Panc1 (cell line): ENCODE measurements at regions not wholly inside any gene's neighbourhood (a gene's known extent, or its start where the extent isn't known, plus 50 kb on each side); places are given as distances from the start of the nearest gene placed in this dataset.

ENCODE experiments used
- ATAC-seq: fragments of 200-7000 bp; cut with Tn5 transposase; 2 replicates; pipeline ENCODE4 v1.9.1; 2020; ENCODE audit warnings: mild to moderate bottlenecking, moderate library complexity
- BruUV-seq: library from RNA; stranded (reverse); fragments of 400-500 nt; replicated peaks from 2 replicates; lab custom pipeline; 2021; lab: Mats Ljungman, UMichigan
- CTCF ChIA-PET: fragments of 300-600 bp; sonication (Branson Sonifier 250); formaldehyde crosslinking; loops from one replicate; lab custom pipeline; 2022; ENCODE audit warnings: antibody characterized with exemption; lab: Charles Lee
- POLR2A ChIA-PET: fragments of 300-600 bp; sonication (Branson Sonifier 250); formaldehyde crosslinking; loops from one replicate; lab custom pipeline; 2022; ENCODE audit warnings: antibody characterized with exemption; lab: Charles Lee
- DNase-seq: peaks from one replicate; pipeline ENCODE4 v3.0.0-alpha.2; 2010; ENCODE audit warnings: low read depth, low spot score
- H3K27ac ChIP-seq: 2 replicates; pipeline ENCODE4 v1.5.1; 2011; ENCODE audit warnings: mild to moderate bottlenecking, low read length, inconsistent platforms
- H3K27me3 ChIP-seq: fragments of 200-500 bp; sonication (Bioruptor generic); 2 replicates; pipeline ENCODE4 v1.6.0; 2014; ENCODE audit warnings: low read length, inconsistent platforms; ENCODE audit not compliant: control insufficient read depth, insufficient read depth
- H3K36me3 ChIP-seq: fragments of 200-500 bp; sonication (Bioruptor generic); 2 replicates; pipeline ENCODE4 v1.5.1; 2014; ENCODE audit warnings: inconsistent platforms, mild to moderate bottlenecking, low read length, moderate library complexity; ENCODE audit not compliant: control insufficient read depth, insufficient read depth
- H3K4me1 ChIP-seq: 2 replicates; pipeline ENCODE4 v1.5.1; 2011; ENCODE audit warnings: inconsistent platforms, mild to moderate bottlenecking, low read length, moderate library complexity; ENCODE audit not compliant: control insufficient read depth, insufficient read depth
- H3K4me3 ChIP-seq, 2 experiments: 2 replicates each; pipeline ENCODE4 v1.5.1; 2011 to 2012; ENCODE audit warnings: low read depth in 2 of 2, low read length in 2 of 2, mild to moderate bottlenecking in 2 of 2, inconsistent platforms in 1 of 2, moderate library complexity in 1 of 2
- H3K9me3 ChIP-seq: fragments of 200-500 bp; sonication (Bioruptor generic); 2 replicates; pipeline ENCODE4 v1.5.1; 2014; ENCODE audit warnings: low read depth, mild to moderate bottlenecking, inconsistent platforms, low read length, moderate library complexity; ENCODE audit not compliant: control insufficient read depth, insufficient read depth
- POLR2AphosphoS5 ChIP-seq: IDR thresholded peaks from 2 replicates; pipeline ENCODE4 v1.6.1; 2012; ENCODE audit warnings: mild to moderate bottlenecking, low read depth, low read length, moderate library complexity
- REST ChIP-seq, 2 experiments: IDR thresholded peaks; 2 replicates each; pipeline ENCODE4 v1.6.1; 2011 to 2012; ENCODE audit warnings: low read depth in 2 of 2, control low read depth in 1 of 2, low read length in 1 of 2, mild to moderate bottlenecking in 1 of 2, moderate library complexity in 1 of 2; ENCODE audit not compliant: insufficient read depth in 1 of 2
- TCF7L2 ChIP-seq: IDR thresholded peaks from 2 replicates; pipeline ENCODE4 v1.6.1; 2011; ENCODE audit warnings: mild to moderate bottlenecking, low read depth, low read length, inconsistent platforms
- in situ Hi-C: cut with HindIII; loops from 2 replicates; pipeline ENCODE4 v1.10.0; 2016; ENCODE audit warnings: low sequenced_read_pairs, low pct_unique_long_range_greater_than_20kb
- intact Hi-C: fragments of 100-400 bp; cut with micrococcal nuclease; formaldehyde crosslinking; loops from one replicate; pipeline ENCODE4 v1.10.0; 2022; ENCODE audit not compliant: unreplicated experiment
- TF ChIP-seq, protein P1 (sequence below): fragments of 450-650 bp; IDR thresholded peaks from 2 replicates; pipeline ENCODE4 v1.5.1; 2017; ENCODE audit warnings: mild to moderate bottlenecking

DNA sequence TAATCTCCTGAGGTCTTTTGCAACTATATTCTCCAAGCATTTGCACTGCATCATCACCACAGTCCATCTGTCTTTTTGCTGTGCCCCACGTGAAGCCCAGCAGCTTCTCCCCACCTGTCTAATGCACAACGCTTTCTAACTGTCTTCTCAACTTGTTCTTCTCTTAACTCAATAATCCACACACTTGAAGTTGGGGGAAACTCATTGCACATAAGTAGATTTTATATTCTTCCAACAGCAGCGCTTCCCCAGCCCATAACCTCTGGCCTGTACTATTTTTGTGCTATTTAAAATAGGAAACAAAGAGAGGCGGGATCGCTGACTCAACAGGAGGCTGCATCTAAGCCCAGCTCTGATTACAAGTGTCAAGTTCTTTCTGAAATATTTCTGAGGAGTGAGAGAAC, 226.7 kb downstream of the GXYLT1 start:
- Histone ChIP-seq H3K27me3 (peaks cover 4% of the 10 kb centered on the region; the same call in 1 of the 2 replicates), H3K27ac (no peak overlapping the region), H3K9me3 (no peaks in the 10 kb centered on the region), H3K4me1 (no peaks in the 10 kb centered on the region), H3K36me3 (no peaks in the 10 kb centered on the region), H3K4me3 (no peak overlapping the region)
- no TSS peak for BruUV-seq
- no peak for ATAC-seq
- intact Hi-C loops (no loop called here), in situ Hi-C loops (no loop called here)
- ChIA-PET POLR2A (no interaction called here), CTCF (no interaction called here)
- DNase-seq, result no peak
- TF ChIP-seq POLR2AphosphoS5 (no peak), TCF7L2 (no peak)
- TF ChIP-seq, protein P1, sequence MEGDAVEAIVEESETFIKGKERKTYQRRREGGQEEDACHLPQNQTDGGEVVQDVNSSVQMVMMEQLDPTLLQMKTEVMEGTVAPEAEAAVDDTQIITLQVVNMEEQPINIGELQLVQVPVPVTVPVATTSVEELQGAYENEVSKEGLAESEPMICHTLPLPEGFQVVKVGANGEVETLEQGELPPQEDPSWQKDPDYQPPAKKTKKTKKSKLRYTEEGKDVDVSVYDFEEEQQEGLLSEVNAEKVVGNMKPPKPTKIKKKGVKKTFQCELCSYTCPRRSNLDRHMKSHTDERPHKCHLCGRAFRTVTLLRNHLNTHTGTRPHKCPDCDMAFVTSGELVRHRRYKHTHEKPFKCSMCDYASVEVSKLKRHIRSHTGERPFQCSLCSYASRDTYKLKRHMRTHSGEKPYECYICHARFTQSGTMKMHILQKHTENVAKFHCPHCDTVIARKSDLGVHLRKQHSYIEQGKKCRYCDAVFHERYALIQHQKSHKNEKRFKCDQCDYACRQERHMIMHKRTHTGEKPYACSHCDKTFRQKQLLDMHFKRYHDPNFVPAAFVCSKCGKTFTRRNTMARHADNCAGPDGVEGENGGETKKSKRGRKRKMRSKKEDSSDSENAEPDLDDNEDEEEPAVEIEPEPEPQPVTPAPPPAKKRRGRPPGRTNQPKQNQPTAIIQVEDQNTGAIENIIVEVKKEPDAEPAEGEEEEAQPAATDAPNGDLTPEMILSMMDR, result no peak

DNA sequence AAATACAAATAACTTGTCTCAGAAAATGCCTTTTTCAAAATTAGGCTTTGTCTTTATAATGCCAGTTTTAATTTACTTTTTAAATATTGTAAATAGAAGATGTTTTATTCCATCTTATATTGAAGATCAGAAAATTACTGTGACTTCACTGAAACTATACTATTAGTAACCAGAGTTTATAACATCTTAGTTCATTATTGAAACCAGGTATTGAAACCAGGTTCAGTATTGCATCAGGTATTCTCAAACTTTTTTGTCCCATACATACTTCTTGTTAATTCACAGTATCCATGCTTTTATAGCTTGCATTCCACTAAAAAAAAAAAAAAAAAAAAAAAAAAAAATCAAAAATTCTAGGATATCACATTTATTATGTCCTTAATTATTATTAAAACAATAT, 227.5 kb downstream of the GXYLT1 start:
- no peak for DNase-seq
- no peak for TF ChIP-seq REST (IDR thresholded peaks at IDR 0.05; ENCODE audit: insufficient read depth in 1 of 2, low read depth in 2 of 2, low read length in 1 of 2)
- TF ChIP-seq, protein P1, result no peak
- Histone ChIP-seq H3K27me3 (peaks cover 4% of the 10 kb centered on the region; the same call in 1 of the 2 replicates), H3K4me3 (no peak overlapping the region), H3K9me3 (no peaks in the 10 kb centered on the region), H3K27ac (no peak overlapping the region), H3K36me3 (no peaks in the 10 kb centered on the region), H3K4me1 (no peaks in the 10 kb centered on the region)
- BruUV-seq, result no TSS peak
- ChIA-PET POLR2A (interaction anchor here (0.6 kb wide), 1 partner anchor 165 kb away, joined by 9 read pairs; no protein-coding TSS in a partner anchor), CTCF (no interaction called here)
- in situ Hi-C loops (no loop called here), intact Hi-C loops (no loop called here)
- no peak for ATAC-seq
